HEK293 (cell line): ENCODE measurements at regions not wholly inside any gene's neighbourhood (a gene's known extent, or its start where the extent isn't known, plus 50 kb on each side); places are given as distances from the start of the nearest gene placed in this dataset.

ENCODE experiments used
- ZNF280D ChIP-seq: fragments of 450-650 bp; formaldehyde crosslinking; IDR thresholded peaks from 2 replicates; pipeline ENCODE4 v1.5.1; 2016; ENCODE audit warnings: missing biosample characterization, missing genetic modification characterization
- ZNF433 ChIP-seq: fragments of 450-650 bp; formaldehyde crosslinking; IDR thresholded peaks from 2 replicates; pipeline ENCODE4 v1.5.1; 2016; ENCODE audit warnings: missing biosample characterization, missing genetic modification characterization, low read depth
- ZNF660 ChIP-seq: fragments of 450-650 bp; IDR thresholded peaks from 2 replicates; pipeline ENCODE4 v1.5.1; 2018; ENCODE audit warnings: missing biosample characterization, mild to moderate bottlenecking, missing genetic modification characterization
- TF ChIP-seq, protein P1 (sequence below): fragments of 450-650 bp; formaldehyde crosslinking; IDR thresholded peaks from 2 replicates; pipeline ENCODE4 v1.5.1; 2016; ENCODE audit warnings: missing biosample characterization, missing genetic modification characterization

DNA sequence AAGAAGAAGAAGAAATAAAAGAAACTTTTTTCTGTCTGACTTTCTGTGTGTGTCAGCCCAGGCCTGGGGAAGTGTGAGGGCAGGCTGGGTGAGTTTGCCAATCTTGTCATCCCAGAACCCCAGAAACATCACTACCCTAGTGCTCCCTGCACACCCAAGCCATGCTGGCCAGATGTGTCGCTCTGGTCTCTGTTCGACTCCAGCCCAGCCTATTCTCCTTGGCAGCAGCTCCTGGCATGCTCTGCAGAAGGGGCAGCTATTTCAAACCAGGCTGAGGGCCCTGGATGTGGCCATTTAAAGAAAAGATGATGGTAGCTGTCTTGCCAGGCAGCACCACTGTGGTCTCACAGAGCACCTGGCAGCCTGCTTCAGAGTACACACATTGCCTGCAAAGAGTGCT lies 334.1 kb downstream of the RPS24 start:
- TF ChIP-seq ZNF280D (tag by site-specific recombination) (no peak), ZNF433 (tag by site-specific recombination) (no peak), ZNF660 (no peak)
- TF ChIP-seq, protein P1, sequence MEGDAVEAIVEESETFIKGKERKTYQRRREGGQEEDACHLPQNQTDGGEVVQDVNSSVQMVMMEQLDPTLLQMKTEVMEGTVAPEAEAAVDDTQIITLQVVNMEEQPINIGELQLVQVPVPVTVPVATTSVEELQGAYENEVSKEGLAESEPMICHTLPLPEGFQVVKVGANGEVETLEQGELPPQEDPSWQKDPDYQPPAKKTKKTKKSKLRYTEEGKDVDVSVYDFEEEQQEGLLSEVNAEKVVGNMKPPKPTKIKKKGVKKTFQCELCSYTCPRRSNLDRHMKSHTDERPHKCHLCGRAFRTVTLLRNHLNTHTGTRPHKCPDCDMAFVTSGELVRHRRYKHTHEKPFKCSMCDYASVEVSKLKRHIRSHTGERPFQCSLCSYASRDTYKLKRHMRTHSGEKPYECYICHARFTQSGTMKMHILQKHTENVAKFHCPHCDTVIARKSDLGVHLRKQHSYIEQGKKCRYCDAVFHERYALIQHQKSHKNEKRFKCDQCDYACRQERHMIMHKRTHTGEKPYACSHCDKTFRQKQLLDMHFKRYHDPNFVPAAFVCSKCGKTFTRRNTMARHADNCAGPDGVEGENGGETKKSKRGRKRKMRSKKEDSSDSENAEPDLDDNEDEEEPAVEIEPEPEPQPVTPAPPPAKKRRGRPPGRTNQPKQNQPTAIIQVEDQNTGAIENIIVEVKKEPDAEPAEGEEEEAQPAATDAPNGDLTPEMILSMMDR (tag by site-specific recombination): no peak
